C4-2B (cell line): ENCODE measurements at regions not wholly inside any gene's neighbourhood (a gene's known extent, or its start where the extent isn't known, plus 50 kb on each side); places are given as distances from the start of the nearest gene placed in this dataset.

Source experiments
- H3K27ac ChIP-seq: fragments of 450-650 bp; 2 replicates; pipeline ENCODE4 v1.5.1; 2017
- CTCF ChIP-seq: fragments of 450-650 bp; conservative IDR thresholded peaks from 2 replicates; pipeline ENCODE4 v1.5.1; 2017; ENCODE audit warnings: mild to moderate bottlenecking
- ZFX ChIP-seq: fragments of 450-650 bp; IDR thresholded peaks from 2 replicates; pipeline ENCODE4 v1.6.1; 2017

GRCh38 chr5:96565582-96566265, 96.5 kb upstream of the CAST start:
- no peak overlapping the region for H3K27ac ChIP-seq
- TF ChIP-seq CTCF (no peak), ZFX (no peak)

- no peak for TF ChIP-seq CTCF
- no peak for TF ChIP-seq ZFX
- H3K27ac ChIP-seq = no peak overlapping the region
Measured at GRCh38 chr5:96566833-96567587, 95.2 kb upstream of the CAST start.

GRCh38 chr5:96569332-96569731, 92.8 kb upstream of the CAST start:
- TF ChIP-seq CTCF (no peak), ZFX (no peak)
- H3K27ac ChIP-seq = no peak overlapping the region

GRCh38 chr5:96569770-96570169, 92.4 kb upstream of the CAST start:
- no peak overlapping the region for H3K27ac ChIP-seq
- no peak for TF ChIP-seq CTCF
- no peak for TF ChIP-seq ZFX

GRCh38 chr5:96572864-96573512, 89.2 kb upstream of the CAST start:
- TF ChIP-seq CTCF (no peak), ZFX (no peak)
- H3K27ac ChIP-seq = no peak overlapping the region

GRCh38 chr5:96573513-96573894, 88.7 kb upstream of the CAST start:
- TF ChIP-seq ZFX (no peak), CTCF (no peak)
- no peak overlapping the region for H3K27ac ChIP-seq

DNA sequence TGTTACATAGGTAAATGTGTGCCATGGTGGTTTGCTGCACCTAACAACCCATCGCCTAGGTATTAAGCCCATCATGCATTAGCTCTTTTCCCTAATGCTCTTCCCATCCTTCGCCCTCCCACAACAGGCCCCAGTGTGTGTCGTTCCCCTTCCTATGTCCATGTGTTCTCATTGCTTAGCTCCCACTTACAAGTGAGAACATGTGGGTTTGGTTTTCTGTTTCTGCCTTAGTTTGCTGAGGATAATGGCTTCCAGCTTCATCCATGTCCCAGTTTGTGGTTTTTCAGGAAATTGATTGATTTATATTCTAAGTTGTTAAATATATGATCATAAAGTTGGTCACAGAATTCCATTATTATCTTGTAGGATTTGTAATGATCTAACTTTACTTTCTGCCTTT, 85.3 kb upstream of the CAST start:
- TF ChIP-seq CTCF = no peak
- no peak for TF ChIP-seq ZFX
- H3K27ac ChIP-seq = no peak overlapping the region
